Stimulated activated CD8-positive, alpha-beta memory T cell treated with anti-CD3 and anti-CD28 coated beads, Interleukin-7, amount 100 ng/mL, for 1 hour (primary cell): ENCODE measurements at regions not wholly inside any gene's neighbourhood (a gene's known extent, or its start where the extent isn't known, plus 50 kb on each side); places are given as distances from the start of the nearest gene placed in this dataset.

ENCODE experiments used
- DNase-seq, 2 donors: peaks; one replicate each; pipeline ENCODE4 v3.0.0-alpha.2; 2020; ENCODE audit warnings: low read depth in 2 of 2

DNA sequence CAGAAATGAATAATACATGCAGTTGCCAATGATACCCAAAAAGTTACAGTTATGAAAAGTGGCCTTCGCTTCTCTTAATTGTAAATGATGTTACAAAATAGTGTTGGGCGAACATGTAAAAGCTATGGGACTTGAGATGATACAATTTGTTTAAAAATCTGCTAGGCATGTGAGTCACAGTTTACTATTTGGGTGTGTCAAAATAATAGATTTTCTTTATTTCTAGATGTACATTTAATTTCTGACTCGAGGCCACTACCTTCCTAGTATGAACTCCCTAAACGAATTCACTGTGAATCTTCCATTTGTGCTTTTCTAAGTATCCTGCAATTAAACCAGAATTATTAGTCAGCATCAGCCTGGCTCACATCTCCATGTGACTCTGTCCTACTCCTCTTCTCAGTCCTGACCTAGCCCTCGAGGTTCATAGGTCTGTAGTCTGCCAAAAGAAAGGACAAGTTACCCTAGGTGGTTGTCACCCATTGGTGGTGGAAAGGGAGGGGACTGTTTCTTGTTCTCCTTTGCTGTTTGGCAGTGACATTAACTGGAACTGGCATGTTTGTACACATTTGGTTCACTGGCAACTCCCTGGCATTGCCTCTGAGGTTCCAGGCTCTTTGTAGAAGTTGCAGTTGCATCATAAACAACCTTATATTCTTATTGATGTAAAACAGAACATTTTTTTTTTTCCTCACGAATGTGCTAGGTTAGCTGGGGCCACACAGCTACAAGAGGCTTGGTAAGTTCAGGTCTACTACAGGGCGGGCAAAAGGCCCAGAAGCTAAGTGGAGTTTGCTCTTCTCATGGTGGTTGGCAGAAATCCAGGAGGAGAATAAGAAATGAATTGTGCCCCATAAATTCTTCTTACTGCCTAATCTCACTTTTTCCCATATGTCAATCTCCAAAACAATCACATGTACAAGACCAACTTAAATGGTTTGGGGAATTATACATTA is 746.5 kb upstream of the ADAMTS5 start:
- no peak for DNase-seq

DNA sequence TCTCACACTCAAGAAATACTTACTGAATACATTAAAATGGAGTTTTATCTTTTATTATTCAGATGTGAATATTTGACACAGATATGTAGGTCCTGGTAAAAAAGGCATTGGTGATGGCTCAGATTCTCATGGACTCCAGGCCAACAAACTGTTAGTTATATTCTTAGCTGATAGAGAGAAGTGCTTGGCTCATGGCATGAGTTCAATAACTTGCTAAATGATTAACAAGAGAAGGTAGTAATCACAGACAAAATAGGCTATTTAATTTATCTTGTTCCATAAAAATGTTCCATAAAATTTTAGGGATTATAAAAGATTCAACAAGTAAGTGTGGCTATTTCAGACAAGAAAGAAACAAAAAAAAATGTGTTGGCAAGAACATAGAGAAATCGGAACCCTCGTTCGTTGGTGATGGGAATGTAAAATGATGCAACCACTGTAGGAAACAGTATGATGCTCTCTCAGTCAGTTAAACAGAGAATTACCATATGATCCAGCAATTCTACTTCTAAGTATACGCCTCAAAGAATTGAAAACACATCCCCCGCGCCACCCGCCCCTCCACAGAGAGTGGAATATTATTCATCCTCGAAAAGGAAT is 737.8 kb upstream of the ADAMTS5 start:
- no peak for DNase-seq

DNA sequence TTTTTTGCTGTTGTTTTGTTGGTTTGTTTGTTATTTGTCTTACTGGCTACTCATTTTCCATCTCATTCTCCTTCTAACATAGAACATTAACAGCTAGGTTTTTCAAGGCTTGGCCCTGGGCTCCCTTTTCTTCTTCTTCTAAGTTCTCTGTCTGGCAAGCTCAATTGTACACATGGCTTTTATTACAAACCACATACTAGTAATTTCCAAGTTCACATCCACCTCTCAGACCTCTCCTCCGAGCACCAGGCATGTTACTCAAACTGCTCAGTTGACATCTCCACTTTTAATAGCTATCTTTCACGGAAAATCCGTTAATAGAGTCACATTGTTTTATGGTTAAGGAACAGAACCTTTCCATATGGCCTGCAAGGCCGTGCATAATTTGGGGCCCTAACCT is 736.9 kb upstream of the ADAMTS5 start:
- DNase-seq = no peak

DNA sequence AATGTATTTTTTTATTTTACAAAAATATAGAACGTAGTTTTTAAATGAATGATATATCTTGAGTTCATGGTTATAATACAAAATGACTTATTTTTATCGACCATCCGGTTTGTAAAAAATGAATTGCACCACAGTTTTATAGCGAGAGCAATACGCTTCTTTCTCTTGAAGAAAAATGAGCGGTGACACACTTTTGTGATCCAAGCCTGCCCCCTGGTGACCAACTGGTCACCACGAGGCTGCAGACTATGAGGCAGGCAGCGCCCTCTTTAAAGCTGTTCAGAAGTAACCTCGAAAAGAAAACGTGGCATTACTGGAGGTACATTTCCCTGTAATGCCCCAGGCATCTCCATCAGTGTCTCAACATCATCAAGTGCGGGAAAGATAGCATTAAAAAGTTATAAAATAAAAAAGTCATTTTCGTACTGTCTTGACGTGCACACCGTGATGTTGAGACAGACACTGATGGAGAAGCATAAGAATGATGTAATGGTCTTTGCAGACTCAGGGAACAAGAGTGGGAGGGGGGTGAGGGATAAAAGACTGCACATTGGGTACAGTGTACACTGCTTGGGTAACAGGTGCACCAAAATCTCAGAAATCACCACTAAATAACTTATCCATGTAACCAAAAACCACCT is 734.2 kb upstream of the ADAMTS5 start:
- DNase-seq = peak in 1 of 2 donors; percentile 7

DNA sequence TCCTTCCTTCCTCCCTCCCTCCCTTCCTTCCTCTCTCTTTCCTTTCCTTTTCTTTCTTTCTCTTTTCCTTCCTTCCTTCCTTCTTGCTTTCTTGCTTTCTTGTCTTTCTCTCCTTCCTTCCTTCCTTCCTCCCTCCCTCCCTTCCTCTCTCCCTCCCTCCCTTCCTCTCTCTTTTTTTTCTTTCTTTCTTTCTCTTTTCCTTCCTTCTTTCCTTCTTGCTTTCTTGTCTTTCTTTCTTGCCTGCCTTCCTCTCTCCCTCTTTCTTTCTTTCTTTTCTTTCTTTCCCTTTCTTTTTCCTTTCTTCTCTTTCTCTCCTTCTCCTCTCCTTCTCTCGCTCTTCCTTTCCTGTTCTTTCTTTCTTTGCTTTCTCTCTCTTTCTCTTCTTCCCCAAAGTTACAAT is 728.4 kb upstream of the ADAMTS5 start:
- no peak for DNase-seq

DNA sequence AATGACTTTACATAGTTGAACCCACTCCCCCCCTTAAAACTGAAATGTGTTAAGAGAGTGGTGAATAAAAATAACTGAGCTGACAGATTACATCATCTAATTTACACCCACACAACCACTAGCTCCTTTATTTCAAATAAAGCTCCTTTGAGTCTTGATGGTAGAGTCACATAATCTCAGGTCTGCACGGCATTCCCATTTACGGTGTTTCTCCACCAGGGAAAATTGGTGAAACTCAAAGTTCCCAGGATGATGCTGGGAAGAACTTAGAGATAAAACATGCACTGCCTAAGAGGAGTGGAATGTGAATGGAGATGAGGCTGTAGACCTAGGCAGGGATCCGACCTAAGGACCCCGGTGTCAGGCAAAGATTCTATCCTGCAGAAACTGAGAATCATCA is 727.8 kb upstream of the ADAMTS5 start:
- no peak for DNase-seq

DNA sequence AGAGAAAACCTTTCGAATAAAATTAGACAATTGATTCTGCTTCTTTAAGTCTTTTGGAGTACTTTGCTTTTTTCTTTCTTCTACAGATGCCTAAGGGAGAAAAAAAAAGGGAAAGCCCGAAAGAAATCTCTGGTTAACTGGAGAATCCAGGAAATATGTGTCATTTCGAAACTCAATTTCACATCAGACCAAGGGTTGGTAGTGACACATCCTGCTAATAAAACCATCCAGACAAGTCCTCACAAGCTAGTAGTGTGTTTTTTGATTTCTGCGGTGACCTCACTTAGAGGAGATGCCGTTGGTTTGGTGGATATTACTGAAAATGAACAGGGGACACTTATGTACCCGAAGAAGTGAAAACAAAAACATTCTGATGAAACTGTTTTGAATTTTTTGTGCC is 726.5 kb upstream of the ADAMTS5 start:
- DNase-seq = no peak

DNA sequence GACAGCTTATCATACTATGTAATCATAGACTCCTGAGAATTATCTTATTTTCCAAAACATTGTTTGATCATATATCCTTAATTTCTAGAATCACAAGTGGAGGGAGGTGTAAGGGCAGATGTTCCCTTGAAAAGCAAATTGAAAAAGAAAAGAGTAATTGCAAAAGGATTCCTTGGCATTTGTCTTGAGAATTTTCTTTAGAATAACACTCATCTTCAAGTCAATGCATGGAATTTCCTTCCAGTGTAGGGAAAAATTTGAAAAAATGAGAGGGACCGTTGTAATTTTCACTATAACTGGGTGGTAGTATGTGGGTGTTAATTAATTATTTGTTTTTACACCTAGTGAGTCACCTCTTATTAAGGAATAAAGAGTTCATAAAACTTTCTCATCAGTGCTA is 724.6 kb upstream of the ADAMTS5 start:
- no peak for DNase-seq

DNA sequence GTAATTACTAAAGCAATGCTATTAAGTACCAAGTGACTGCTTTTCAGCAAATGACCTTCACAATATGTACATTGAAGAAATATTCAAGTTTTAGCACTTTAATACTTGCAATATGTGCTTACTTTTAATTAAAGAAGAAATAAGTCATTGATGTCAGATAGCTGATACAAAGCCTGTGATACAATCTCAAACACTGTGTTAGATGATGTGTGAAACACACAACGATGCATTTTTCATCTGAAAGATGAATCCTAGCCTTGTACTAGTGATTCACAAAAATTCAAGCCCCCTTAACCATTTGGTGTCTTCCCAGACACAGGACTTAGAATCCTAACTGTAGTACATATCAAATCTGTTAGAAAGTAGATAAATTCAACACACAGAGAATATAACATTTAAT is 724.1 kb upstream of the ADAMTS5 start:
- no peak for DNase-seq

DNA sequence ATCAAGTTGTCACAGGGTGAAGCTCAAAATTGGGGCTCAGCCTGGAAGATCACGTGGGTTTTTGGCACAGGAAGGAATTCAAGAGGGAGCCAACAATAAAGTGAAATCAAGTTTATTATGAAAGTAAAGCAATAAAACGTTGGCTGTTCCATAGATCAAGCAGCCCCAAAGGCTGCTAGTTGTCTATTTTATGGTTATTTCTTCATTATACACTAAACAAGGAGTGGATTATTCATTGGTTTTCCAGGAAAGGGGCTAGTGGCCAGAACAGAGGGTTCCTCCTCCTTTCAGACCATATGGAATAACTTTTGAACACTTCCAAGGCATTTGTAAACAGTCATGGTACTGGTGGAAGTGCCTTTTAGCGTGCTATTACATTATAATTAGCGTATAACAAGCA is 723.5 kb upstream of the ADAMTS5 start:
- no peak for DNase-seq

DNA sequence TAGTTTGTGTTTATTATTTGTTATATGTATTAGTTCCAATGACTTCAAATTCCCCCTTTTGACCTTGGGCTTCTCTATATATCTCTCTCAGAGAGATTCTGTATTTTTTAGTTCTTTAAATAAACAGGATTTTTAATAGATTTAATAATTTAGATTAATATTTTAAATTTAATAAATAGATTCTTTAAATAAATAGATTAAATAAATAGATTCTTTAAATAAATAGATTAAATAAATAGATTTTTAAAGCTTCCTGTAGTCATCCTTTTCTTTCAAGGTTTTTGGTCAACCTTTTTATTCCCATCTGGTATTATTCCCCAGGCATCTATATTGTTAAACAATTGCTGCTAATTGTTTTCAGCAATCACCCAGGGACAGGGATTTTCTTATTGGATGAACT is 721.9 kb upstream of the ADAMTS5 start:
- no peak for DNase-seq

DNA sequence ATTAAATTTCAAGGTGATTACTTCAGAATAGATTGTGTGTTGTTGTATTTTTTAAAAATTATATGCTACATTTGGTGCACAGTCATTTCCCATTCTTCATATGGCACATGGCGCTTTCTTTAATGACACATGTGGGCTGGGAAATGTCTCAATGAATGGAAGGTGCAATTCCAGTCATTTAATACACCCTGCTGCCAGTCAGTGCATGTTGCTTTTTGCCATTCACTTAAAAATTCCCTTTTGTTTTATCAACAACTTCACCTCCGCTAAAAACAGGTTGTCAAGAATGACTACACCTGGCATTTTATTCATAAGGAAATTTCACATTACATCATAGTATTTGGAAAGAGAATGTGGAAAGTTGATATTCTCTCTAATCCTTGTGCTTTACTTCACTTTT is 716.4 kb upstream of the ADAMTS5 start:
- no peak for DNase-seq

DNA sequence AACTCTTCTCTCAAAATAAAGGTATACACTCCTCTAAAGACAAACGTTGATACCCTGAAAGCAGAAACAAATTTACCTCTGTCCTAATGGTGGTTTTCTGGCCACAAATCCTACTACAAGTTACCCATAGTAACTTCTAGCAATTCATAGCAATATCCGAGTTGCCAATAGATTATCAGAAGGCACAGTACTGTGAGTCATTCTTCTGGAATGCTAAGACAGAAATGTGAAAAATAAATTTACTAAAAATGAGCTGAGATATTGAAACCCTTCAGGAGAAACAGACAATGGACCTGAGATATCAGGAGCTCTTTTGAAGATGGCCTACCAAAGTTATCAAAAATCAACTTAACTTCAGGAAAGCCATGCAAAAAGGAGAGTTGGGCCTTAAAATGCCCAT is 715.0 kb upstream of the ADAMTS5 start:
- DNase-seq = no peak

DNA sequence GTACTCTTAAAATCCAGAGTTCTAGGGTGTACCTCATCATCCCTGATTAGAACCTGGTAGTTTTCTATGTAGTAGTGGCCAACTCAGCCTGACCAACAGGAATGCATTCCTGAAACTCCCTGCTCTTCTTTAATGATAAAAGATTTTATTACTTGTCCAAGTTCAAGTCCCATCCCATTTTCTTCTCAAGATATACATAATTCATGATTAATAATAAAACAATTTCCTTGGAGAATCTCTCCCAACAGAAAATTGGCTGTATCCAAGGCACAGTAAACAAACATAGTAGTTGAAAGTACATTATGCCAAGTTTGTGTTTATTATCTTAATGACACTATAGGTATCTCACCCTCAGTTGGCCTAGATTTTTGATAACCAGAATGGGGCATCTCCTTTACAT is 714.1 kb upstream of the ADAMTS5 start:
- DNase-seq = no peak

DNA sequence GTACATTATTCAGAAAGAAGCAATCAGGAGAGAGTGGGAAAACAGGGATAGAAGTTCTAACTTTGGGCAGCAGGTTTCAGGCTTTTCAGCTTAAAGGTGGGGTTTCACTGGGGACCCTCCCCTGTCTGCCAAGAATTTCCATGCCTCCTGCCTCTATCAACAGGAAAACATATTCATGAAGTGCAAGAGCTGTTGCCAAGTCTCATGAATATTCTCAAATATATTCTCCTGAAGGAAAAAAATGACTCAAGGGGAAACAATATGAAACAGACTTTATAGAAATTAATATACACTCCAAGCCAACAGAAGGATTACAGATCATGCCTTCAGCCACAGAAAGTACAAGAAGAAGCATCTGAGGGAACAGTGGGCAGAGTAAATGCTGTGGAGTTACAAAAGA is 713.3 kb upstream of the ADAMTS5 start:
- DNase-seq = no peak

DNA sequence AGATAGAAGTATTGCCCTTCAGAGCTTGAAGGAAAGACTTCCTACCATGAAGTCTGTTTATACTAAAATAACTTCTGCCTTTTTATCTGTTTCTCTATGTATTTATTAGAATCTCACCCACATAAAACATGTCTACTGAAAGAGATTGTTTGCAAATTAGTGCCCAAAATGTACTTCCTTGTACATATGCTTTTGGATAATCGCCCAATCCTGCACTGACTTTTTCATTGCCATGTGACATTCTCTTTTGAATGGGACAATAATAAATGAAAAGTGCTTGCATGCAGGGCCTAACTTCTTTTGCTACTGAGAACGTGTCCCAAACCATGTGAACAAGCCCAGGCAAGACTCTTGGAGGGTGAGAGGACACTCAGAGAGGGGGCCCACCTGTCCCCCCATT is 711.6 kb upstream of the ADAMTS5 start:
- no peak for DNase-seq

DNA sequence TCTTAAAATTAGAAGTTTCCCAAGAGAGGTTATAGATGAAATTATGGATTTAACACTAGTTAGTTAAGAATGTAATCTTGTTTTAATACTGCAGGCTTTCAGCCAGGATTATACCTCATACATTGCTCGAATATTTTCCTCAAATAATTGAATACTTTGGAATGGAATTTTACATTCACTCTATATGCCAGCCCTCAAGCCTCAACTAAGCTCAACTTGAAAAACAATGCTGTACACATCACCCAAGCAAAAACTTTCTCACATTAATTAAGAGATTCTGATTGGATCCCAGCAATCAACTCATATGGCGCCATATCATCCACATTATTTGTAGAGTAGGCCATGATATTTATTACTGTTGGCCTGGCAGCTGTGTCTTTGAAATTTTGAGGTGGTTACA is 710.7 kb upstream of the ADAMTS5 start:
- no peak for DNase-seq

DNA sequence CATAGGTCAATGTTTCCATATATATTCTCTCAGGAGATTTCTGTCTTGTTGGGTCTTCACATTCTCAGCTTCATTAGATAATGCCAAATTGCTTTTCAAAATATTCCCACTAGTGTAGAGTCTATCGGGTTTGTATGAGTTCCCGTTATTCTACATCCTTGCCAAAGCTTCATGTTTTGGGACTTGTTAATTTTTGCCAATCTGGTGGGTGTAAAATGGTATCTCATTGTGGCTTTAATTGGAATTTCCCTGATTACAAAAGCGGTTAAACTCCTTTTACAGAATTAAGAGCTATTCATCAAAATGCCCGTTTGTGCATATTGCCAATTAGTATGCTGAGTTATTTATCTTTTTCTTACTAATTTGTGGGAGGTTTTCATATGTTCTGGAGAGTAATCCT is 708.4 kb upstream of the ADAMTS5 start:
- DNase-seq = no peak

DNA sequence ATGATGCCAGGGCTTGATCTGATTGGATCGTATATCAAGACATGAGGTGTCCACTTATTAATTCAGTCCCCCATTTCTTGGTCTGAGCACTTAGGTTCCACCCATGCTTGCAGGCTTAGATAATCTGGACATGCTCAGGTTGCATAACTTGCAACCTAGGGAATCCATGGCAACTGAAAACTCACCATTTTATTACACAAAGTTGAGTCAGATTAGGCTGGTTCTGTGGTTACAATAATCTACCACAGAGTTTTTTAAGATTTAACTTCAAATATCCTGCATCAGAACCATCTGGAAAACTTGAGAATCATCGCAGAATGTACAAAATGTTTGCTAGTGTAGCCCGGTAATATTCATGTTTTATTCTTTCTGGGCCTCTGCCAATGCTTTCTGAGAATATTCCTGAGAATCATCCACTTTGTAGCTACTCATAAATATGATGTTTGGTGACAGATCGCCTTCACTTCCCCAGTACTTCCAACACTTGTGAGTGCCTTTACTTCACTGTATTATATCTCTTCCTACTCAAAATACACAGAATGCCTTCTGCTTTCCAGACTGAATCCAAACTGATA is 707.2 kb upstream of the ADAMTS5 start:
- no peak for DNase-seq

DNA sequence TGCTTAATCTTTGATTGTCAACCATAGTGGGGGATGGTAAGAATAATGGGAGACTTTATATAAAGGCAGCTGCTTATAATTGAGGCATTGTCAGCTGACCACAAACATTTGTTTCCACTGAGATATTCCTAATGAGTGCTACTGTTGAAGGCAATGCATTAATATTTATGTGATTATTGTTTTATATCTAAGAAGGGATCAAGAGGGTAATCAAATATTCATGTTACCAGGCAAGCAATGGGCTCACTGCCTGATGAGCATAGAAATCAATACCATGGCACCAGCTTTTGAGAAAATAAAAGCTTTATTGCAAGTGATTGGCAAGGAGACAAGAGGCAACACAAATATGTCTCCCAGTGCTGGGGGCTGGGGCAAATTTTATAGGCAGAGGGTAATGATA is 706.7 kb upstream of the ADAMTS5 start:
- DNase-seq = no peak

DNA sequence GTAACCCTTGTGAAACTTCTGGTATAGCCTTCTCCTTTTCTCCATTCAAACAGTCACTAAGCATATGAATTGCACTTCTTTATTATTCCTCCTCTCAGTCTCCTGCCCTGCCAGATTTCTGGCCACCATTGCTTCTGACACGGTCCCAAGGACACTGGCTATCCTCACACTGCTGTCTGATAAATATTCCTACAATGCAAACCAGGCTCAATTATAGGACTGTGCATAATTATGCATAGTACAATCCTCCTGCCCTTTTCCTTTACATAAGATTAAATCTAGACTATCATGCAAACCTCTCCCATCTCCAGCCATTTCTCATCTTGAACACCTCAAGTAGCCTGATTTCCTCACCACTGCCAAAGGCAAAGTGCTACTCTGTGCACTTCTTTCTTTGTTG is 704.3 kb upstream of the ADAMTS5 start:
- DNase-seq = no peak

DNA sequence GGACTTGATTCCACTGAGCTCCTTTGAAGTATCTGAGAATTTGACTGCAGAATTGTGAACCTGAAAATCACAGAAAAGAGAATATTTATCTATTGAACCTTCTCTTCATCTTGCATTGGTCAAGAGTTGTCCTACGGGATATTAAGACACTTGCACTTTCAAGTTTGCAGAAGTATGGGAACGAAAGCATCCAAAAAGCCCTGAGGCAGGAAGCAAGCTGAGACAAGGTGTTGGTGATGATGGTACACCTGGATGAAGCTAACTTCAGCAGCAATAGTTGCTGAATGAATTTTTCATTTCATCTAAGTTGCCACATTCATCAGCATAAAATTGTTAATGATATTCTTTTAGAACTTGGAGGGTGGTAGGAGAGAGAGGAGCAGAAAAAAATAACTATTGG is 686.6 kb upstream of the ADAMTS5 start:
- DNase-seq = no peak

DNA sequence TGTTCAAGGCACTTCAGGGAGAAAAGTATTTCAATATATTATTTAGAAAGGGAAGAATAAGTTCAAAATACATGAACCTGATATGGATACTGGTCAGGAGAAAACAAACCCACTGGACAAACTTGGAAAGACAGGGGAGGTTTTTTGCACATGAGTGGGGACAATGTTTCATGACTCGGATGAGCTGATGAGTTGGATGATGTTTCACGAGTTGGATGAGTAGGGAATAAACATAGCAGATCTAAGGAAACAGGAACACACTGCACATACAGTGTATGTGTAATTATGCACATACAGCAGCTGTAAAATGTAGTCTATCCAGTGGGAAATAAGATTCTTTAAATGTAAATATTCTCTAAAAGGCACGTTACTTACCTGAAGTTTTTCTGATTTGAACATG is 682.9 kb upstream of the ADAMTS5 start:
- no peak for DNase-seq
